Astrocyte (in vitro differentiated cells and primary cell): ENCODE measurements at regions not wholly inside any gene's neighbourhood (a gene's known extent, or its start where the extent isn't known, plus 50 kb on each side); places are given as distances from the start of the nearest gene placed in this dataset.

Experiments
- CTCF ChIP-seq: IDR thresholded peaks from 2 replicates; pipeline ENCODE4 v1.5.1; 2011; ENCODE audit warnings: low read depth, mild to moderate bottlenecking, inconsistent platforms, low read length, moderate library complexity; ENCODE audit not compliant: insufficient read depth
- EZH2 ChIP-seq: IDR thresholded peaks from 2 replicates; pipeline ENCODE4 v1.6.1; 2012; ENCODE audit warnings: mild to moderate bottlenecking, low read length, inconsistent platforms; ENCODE audit not compliant: insufficient read depth

- TF ChIP-seq CTCF (no peak), EZH2 (no peak)
Observed at GRCh38 chr2:71822463-71822862, 325.2 kb downstream of the CYP26B1 start.
